ENCODE measurements at regions not wholly inside any gene's neighbourhood (a gene's known extent, or its start where the extent isn't known, plus 50 kb on each side); places are given as distances from the start of the nearest gene placed in this dataset.

GRCh38 chr2:12063210-12063609 lies 316.8 kb downstream of the LPIN1 start:
- TF ChIP-seq YY1 (IDR thresholded peaks at IDR 0.05; ENCODE audit: insufficient read depth, insufficient read length) (no peak), ZNF274 (IDR thresholded peaks at IDR 0.05; ENCODE audit: low read depth, low read length) (no peak)
